Gastroesophageal sphincter (tissue), 4 donors: ENCODE measurements at regions not wholly inside any gene's neighbourhood (a gene's known extent, or its start where the extent isn't known, plus 50 kb on each side); places are given as distances from the start of the nearest gene placed in this dataset.

Source experiments
- ATAC-seq: fragments of 150-250 bp; one replicate; pipeline ENCODE4 v1.9.1; 2016; ENCODE audit warnings: mild to moderate bottlenecking, moderate library complexity
- H3K27ac ChIP-seq, 4 donors: fragments of 200-600 bp; sonication (generic) in 3 of 4; 1 replicate in 3 of 4; 2 replicates in 1 of 4; pipeline ENCODE4 v1.5.1; 2016 to 2019
- H3K27me3 ChIP-seq: fragments of 200-600 bp; sonication (generic); one replicate; pipeline ENCODE4 v1.5.1; 2019
- H3K36me3 ChIP-seq, 2 donors: fragments of 200-600 bp; sonication (generic); one replicate each; pipeline ENCODE4 v1.5.1; 2019; ENCODE audit warnings: control low read depth in 1 of 2
- H3K4me1 ChIP-seq, 3 donors: fragments of 200-600 bp; sonication (generic); 1 replicate in 2 of 3; 2 replicates in 1 of 3; pipeline ENCODE4 v1.5.1; 2016 to 2019; ENCODE audit warnings: control low read depth in 2 of 3
- H3K4me3 ChIP-seq, 2 donors: fragments of 200-600 bp; sonication (generic); one replicate each; pipeline ENCODE4 v1.5.1; 2019; ENCODE audit warnings: mild to moderate bottlenecking in 1 of 2, moderate library complexity in 1 of 2
- H3K9me3 ChIP-seq, 3 donors: fragments of 200-600 bp; sonication (generic); one replicate each; pipeline ENCODE4 v1.5.1; 2017 to 2019; ENCODE audit warnings: control low read depth in 2 of 3
- EP300 ChIP-seq: sonication (generic); formaldehyde crosslinking; IDR thresholded peaks from one replicate; pipeline ENCODE4 v1.6.1; 2017; ENCODE audit warnings: antibody characterized with exemption, mild to moderate bottlenecking
- POLR2A ChIP-seq, 2 donors: fragments of 450-650 bp; IDR thresholded peaks; one replicate each; pipeline ENCODE4 v1.6.1; 2017; ENCODE audit warnings: antibody characterized with exemption in 2 of 2, mild to moderate bottlenecking in 2 of 2, moderate library complexity in 1 of 2
- POLR2AphosphoS5 ChIP-seq: sonication (generic); formaldehyde crosslinking; IDR thresholded peaks from one replicate; pipeline ENCODE4 v1.6.1; 2017; ENCODE audit warnings: antibody characterized with exemption
- WGBS, 2 donors: methylation state at CpG; one replicate each; pipeline ENCODE4 v1.1.5; 2018; ENCODE audit warnings: low coverage in 1 of 2; 5-methylcytosine and 5-hydroxymethylcytosine counted together
- TF ChIP-seq, protein P1 (sequence below), 4 experiments: fragments of 200-600 bp in 2 of 4; fragments of 450-650 bp in 2 of 4; sonication (generic) in 1 of 4; IDR thresholded peaks; one replicate each; pipeline ENCODE4 v1.5.1; 2017 to 2019; ENCODE audit warnings: antibody characterized with exemption in 4 of 4, mild to moderate bottlenecking in 2 of 4, moderate library complexity in 2 of 4

- H3K27ac ChIP-seq, result no peak overlapping the region
- 100% methylated on average over 1 of the region's 1 CpG; no CpG with 5 or more reads in 1 of the 2 donors for WGBS, 2 donors
- TF ChIP-seq, protein P1, sequence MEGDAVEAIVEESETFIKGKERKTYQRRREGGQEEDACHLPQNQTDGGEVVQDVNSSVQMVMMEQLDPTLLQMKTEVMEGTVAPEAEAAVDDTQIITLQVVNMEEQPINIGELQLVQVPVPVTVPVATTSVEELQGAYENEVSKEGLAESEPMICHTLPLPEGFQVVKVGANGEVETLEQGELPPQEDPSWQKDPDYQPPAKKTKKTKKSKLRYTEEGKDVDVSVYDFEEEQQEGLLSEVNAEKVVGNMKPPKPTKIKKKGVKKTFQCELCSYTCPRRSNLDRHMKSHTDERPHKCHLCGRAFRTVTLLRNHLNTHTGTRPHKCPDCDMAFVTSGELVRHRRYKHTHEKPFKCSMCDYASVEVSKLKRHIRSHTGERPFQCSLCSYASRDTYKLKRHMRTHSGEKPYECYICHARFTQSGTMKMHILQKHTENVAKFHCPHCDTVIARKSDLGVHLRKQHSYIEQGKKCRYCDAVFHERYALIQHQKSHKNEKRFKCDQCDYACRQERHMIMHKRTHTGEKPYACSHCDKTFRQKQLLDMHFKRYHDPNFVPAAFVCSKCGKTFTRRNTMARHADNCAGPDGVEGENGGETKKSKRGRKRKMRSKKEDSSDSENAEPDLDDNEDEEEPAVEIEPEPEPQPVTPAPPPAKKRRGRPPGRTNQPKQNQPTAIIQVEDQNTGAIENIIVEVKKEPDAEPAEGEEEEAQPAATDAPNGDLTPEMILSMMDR (IDR thresholded peaks at IDR 0.05), result no peak
- no peak for ATAC-seq
- no peaks in the 10 kb centered on the region for H3K4me1 ChIP-seq
- H3K27me3 ChIP-seq, result peaks cover 1% of the 10 kb centered on the region
- no peaks in the 10 kb centered on the region for H3K36me3 ChIP-seq
- H3K9me3 ChIP-seq, result no peaks in the 10 kb centered on the region
- no peak overlapping the region for H3K4me3 ChIP-seq
Observed at GRCh38 chr1:89460325-89460724, 64.3 kb upstream of the LRRC8B start.

DNA sequence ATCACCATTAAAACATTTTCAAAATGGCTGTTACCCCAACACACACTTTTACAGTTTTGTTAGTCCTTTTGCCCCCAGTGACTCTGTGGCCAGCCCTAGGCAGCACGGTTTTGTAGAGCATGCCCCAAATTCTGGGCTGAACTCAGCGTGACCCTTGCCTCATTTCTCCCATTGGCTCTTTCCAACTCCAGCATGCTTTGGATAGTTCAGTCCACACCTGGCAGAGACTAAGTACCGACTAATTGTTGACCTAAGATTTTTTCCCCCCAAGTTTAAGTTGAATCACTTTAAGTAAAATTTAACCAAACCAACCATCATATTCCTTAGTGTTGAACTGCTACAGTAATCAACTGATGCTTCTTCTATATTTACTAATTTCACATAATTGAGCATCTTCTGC, 62.4 kb upstream of the LRRC8B start:
- 66% methylated on average over 3 of the region's 3 CpGs; no CpG with 5 or more reads in 1 of the 2 donors for WGBS, 2 donors
- TF ChIP-seq POLR2AphosphoS5 (no peak), EP300 (no peak), POLR2A (IDR thresholded peaks at IDR 0.05) (no peak)
- TF ChIP-seq, protein P1 (IDR thresholded peaks at IDR 0.05), result no peak
- peaks cover 6% of the 10 kb centered on the region for H3K27me3 ChIP-seq
- no peaks in the 10 kb centered on the region for H3K4me1 ChIP-seq
- no peaks in the 10 kb centered on the region for H3K9me3 ChIP-seq
- ATAC-seq, result no peak
- no peak overlapping the region for H3K4me3 ChIP-seq
- no peaks in the 10 kb centered on the region for H3K36me3 ChIP-seq
- H3K27ac ChIP-seq, result no peak overlapping the region

DNA sequence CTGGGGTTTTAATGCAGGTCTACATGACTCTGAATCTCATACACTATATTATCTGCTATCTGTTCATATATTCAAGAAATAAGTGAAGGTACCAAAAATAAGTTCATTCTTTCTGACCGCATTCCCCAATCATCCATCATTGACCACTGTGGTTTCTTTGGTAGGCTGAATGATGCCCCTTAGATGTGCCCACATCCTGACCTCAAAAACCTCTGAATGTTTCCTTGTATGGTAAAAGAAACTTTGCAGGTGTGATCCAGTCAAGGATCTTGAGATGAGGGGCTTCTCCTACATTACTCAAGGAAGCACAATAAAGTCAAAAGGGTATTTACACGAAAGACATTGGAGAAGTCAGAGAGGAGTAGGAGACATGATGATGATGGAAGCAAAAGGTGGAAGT, 60.6 kb upstream of the LRRC8B start:
- Histone ChIP-seq H3K36me3 (no peaks in the 10 kb centered on the region), H3K27me3 (peaks cover 6% of the 10 kb centered on the region), H3K27ac (no peak overlapping the region), H3K4me3 (no peak overlapping the region), H3K9me3 (no peaks in the 10 kb centered on the region), H3K4me1 (no peaks in the 10 kb centered on the region)
- no peak for ATAC-seq
- TF ChIP-seq POLR2A (IDR thresholded peaks at IDR 0.05) (no peak), EP300 (no peak), POLR2AphosphoS5 (no peak)
- TF ChIP-seq, protein P1 (IDR thresholded peaks at IDR 0.05), result no peak
- 42 to 50% methylated on average over 2 of the region's 2 CpGs for WGBS, 2 donors

GRCh38 chr1:89465201-89465600, 59.4 kb upstream of the LRRC8B start:
- H3K4me3 ChIP-seq, result no peak overlapping the region
- no peaks in the 10 kb centered on the region for H3K9me3 ChIP-seq
- WGBS, 2 donors, result 88 to 100% methylated on average over 1 of the region's 1 CpG
- peaks cover 6% of the 10 kb centered on the region for H3K27me3 ChIP-seq
- TF ChIP-seq EP300, result no peak
- TF ChIP-seq, protein P1 (IDR thresholded peaks at IDR 0.05), result no peak
- no peak for TF ChIP-seq POLR2A (IDR thresholded peaks at IDR 0.05)
- TF ChIP-seq POLR2AphosphoS5, result no peak
- no peaks in the 10 kb centered on the region for H3K36me3 ChIP-seq
- no peak overlapping the region for H3K27ac ChIP-seq
- H3K4me1 ChIP-seq, result no peaks in the 10 kb centered on the region
- ATAC-seq, result no peak

DNA sequence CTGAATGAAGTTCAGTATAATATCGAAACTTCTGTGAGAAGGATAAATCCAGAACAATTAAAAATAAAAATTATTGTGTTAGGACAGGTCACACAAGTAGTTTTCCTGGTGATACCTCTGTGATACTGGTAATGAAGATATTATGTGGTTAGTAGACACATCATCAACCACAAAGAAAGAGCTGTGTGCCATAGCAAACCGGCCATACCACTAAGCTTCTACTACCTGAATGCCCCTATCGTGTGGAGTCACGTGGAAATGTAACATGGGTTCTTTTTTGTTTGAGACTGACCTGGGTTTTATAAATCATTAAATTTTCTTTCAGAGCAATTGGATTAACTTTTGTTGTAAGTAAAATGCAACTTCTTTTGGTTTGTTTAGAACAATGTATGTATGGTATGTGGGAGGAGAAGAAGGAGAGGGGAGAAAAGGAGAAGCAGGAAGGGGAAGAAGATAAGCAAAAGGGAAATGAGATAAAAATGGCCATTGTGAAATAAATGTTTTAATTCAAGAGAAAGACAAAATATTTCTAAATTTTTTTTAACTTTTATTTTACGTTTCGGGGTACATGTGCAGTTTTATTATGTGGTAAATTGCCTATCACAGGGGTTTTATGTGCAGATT, 58.2 kb upstream of the LRRC8B start:
- no peak overlapping the region for H3K4me3 ChIP-seq
- no peaks in the 10 kb centered on the region for H3K4me1 ChIP-seq
- TF ChIP-seq POLR2AphosphoS5, result no peak
- TF ChIP-seq, protein P1 (IDR thresholded peaks at IDR 0.05), result no peak
- no peak for TF ChIP-seq EP300
- TF ChIP-seq POLR2A (IDR thresholded peaks at IDR 0.05), result no peak
- H3K27me3 ChIP-seq, result peaks cover 6% of the 10 kb centered on the region
- no peak overlapping the region for H3K27ac ChIP-seq
- H3K36me3 ChIP-seq, result no peaks in the 10 kb centered on the region
- no peak for ATAC-seq
- no peaks in the 10 kb centered on the region for H3K9me3 ChIP-seq
- 59 to 86% methylated on average over 5 to 6 of the region's 6 CpGs for whole genome bisulfite sequencing, 2 donors
